ENCODE measurements at regions not wholly inside any gene's neighbourhood (a gene's known extent, or its start where the extent isn't known, plus 50 kb on each side); places are given as distances from the start of the nearest gene placed in this dataset.
"Not testable (repeated sequence)": the region's sequence is repeated elsewhere in the genome, so short reads cannot be mapped to it uniquely, and the experiment has no call there.

- Histone ChIP-seq H3K4me3 (no peak overlapping the region), H3K27ac (no peak overlapping the region), H3K27me3 (no peaks in the 10 kb centered on the region), H3K4me1 (peaks cover 0 to 15% (median 1%) of the 10 kb centered on the region in 12 donors), H3K36me3 (no peaks in the 10 kb centered on the region), H3K9me3 (no peaks in the 10 kb centered on the region)
- intact Hi-C loops (cut with DNase I), result no loop called here
- 40 to 51% (median 46%) methylated on average over 2 of the region's 2 CpGs for WGBS, 4 donors
- TF ChIP-seq CTCF (IDR thresholded peaks at IDR 0.05), result no peak
- no peak for TF ChIP-seq POLR2A (IDR thresholded peaks at IDR 0.05)
- no peak for ATAC-seq
- no peak for DNase-seq
These were observed 645.9 kb upstream of the KCNMB2 start for GRCh38 chr3:177890359-177890683.

GRCh38 chr3:177891569-177891968 lies 644.7 kb upstream of the KCNMB2 start:
- H3K27ac ChIP-seq; H3K4me3 ChIP-seq; ATAC-seq; DNase-seq; H3K27me3 ChIP-seq; H3K36me3 ChIP-seq; H3K9me3 ChIP-seq; intact Hi-C loops (cut with DNase I): not testable (repeated sequence)
- peaks cover 0 to 12% (median 1%) of the 10 kb centered on the region in 12 donors for H3K4me1 ChIP-seq
- WGBS, 4 donors, result 98 to 100% (median 99%) methylated on average over 8 to 24 of the region's 29 CpGs

GRCh38 chr3:177893331-177893730 lies 642.9 kb upstream of the KCNMB2 start:
- H3K27ac ChIP-seq, result peak overlapping the region in 1 of 12 donors; percentile 6
- H3K27me3 ChIP-seq, result no peaks in the 10 kb centered on the region
- H3K4me1 ChIP-seq, result peaks cover 0 to 12% (median 1%) of the 10 kb centered on the region in 12 donors
- peaks cover 0 to 21% (median 14%) of the 10 kb centered on the region in 12 donors for H3K9me3 ChIP-seq
- no peak overlapping the region for H3K4me3 ChIP-seq
- ATAC-seq (peak in 2 of 4 donors; percentile 55 to 76), DNase-seq (no peak)
- TF ChIP-seq POLR2A (IDR thresholded peaks at IDR 0.05) (no peak), CTCF (IDR thresholded peaks at IDR 0.05) (peak in 6 of 12 donors; percentile 9 to 32 (median 18))
- intact Hi-C loops (cut with DNase I), result no loop called here
- 46 to 55% (median 48%) methylated on average over 2 of the region's 2 CpGs for WGBS, 4 donors
- no peaks in the 10 kb centered on the region for H3K36me3 ChIP-seq

- no peak for ATAC-seq
- H3K4me3 ChIP-seq, result no peak overlapping the region
- intact Hi-C loops (cut with DNase I), result no loop called here
- no peaks in the 10 kb centered on the region for H3K27me3 ChIP-seq
- 88 to 96% (median 92%) methylated on average over 5 of the region's 5 CpGs for WGBS, 4 donors
- no peaks in the 10 kb centered on the region for H3K36me3 ChIP-seq
- peaks cover 0 to 30% (median 18%) of the 10 kb centered on the region in 12 donors for H3K9me3 ChIP-seq
- peaks cover 0 to 9% (median 0%) of the 10 kb centered on the region in 12 donors for H3K4me1 ChIP-seq
- TF ChIP-seq POLR2A (IDR thresholded peaks at IDR 0.05), result no peak
- no peak for TF ChIP-seq CTCF (IDR thresholded peaks at IDR 0.05)
- no peak for DNase-seq
- no peak overlapping the region for H3K27ac ChIP-seq
These were observed 642.0 kb upstream of the KCNMB2 start for GRCh38 chr3:177894081-177894728.

GRCh38 chr3:177898185-177898584 lies 638.1 kb upstream of the KCNMB2 start:
- H3K27me3 ChIP-seq, result no peaks in the 10 kb centered on the region
- TF ChIP-seq POLR2A (IDR thresholded peaks at IDR 0.05) (no peak), CTCF (IDR thresholded peaks at IDR 0.05) (no peak)
- peaks cover 0 to 9% (median 0%) of the 10 kb centered on the region in 12 donors for H3K4me1 ChIP-seq
- H3K9me3 ChIP-seq, result peaks cover 0 to 48% (median 35%) of the 10 kb centered on the region in 12 donors
- no peak overlapping the region for H3K4me3 ChIP-seq
- no peak overlapping the region for H3K27ac ChIP-seq
- H3K36me3 ChIP-seq, result no peaks in the 10 kb centered on the region
- intact Hi-C loops (cut with DNase I), result no loop called here
- ATAC-seq (peak in 1 of 4 donors; percentile 18), DNase-seq (no peak)
- 92 to 95% (median 93%) methylated on average over 1 of the region's 1 CpG for WGBS, 4 donors

Measured in heart left ventricle (tissue), 16 donors.